Bronchial epithelial cell (primary cell): ENCODE measurements at regions not wholly inside any gene's neighbourhood (a gene's known extent, or its start where the extent isn't known, plus 50 kb on each side); places are given as distances from the start of the nearest gene placed in this dataset.

Source experiments
- DNase-seq: peaks from one replicate; pipeline ENCODE4 v3.0.0-alpha.2; 2010; ENCODE audit warnings: low read depth
- FAIRE-seq: peaks from 2 replicates; lab custom pipeline; 2011; peaks lifted over from hg19 to GRCh38; lab: Jason Lieb, UNC
- H3K27me3 ChIP-seq: 2 replicates; pipeline ENCODE4 v1.5.1; 2011; ENCODE audit warnings: low read length; ENCODE audit not compliant: control insufficient read depth, insufficient read depth
- H3K36me3 ChIP-seq: 2 replicates; pipeline ENCODE4 v1.5.1; 2011; ENCODE audit warnings: low read length; ENCODE audit not compliant: control insufficient read depth, insufficient read depth
- H3K4me3 ChIP-seq: 2 replicates; pipeline ENCODE4 v1.5.1; 2011; ENCODE audit warnings: mild to moderate bottlenecking, low read depth, low read length, control low read depth
- CTCF ChIP-seq: IDR thresholded peaks from 2 replicates; pipeline ENCODE4 v1.5.1; 2011; ENCODE audit warnings: mild to moderate bottlenecking, moderate library complexity, low read length, control low read depth, inconsistent platforms; ENCODE audit not compliant: insufficient read depth, severe bottlenecking

GRCh38 chr20:10747019-10747418, 73.2 kb upstream of the JAG1 start:
- FAIRE-seq (peak; percentile 43), DNase-seq (peak; percentile 50)
- no peak overlapping the region for H3K4me3 ChIP-seq

GRCh38 chr20:10749084-10749483, 75.3 kb upstream of the JAG1 start:
- H3K4me3 ChIP-seq = no peak overlapping the region
- TF ChIP-seq CTCF = no peak
- DNase-seq (no peak), FAIRE-seq (no peak)
- H3K36me3 ChIP-seq = no peaks in the 10 kb centered on the region
- no peaks in the 10 kb centered on the region for H3K27me3 ChIP-seq

More at GRCh38 chr20:10747019-10747418, 73.2 kb upstream of the JAG1 start:
- H3K27me3 ChIP-seq = no peaks in the 10 kb centered on the region
- no peaks in the 10 kb centered on the region for H3K36me3 ChIP-seq
- no peak for TF ChIP-seq CTCF

GRCh38 chr20:10752206-10752605, 78.4 kb upstream of the JAG1 start:
- Histone ChIP-seq H3K36me3 (no peaks in the 10 kb centered on the region), H3K27me3 (no peaks in the 10 kb centered on the region), H3K4me3 (no peak overlapping the region)
- no peak for TF ChIP-seq CTCF
- FAIRE-seq (no peak), DNase-seq (no peak)

GRCh38 chr20:10754824-10755223, 81.0 kb upstream of the JAG1 start:
- Histone ChIP-seq H3K36me3 (no peaks in the 10 kb centered on the region), H3K4me3 (no peak overlapping the region), H3K27me3 (no peaks in the 10 kb centered on the region)
- FAIRE-seq (no peak), DNase-seq (no peak)
- no peak for TF ChIP-seq CTCF

- H3K4me3 ChIP-seq = no peak overlapping the region
- H3K36me3 ChIP-seq = no peaks in the 10 kb centered on the region
- DNase-seq (peak; percentile 96), FAIRE-seq (peak; percentile 98)
- no peaks in the 10 kb centered on the region for H3K27me3 ChIP-seq
- no peak for TF ChIP-seq CTCF
Observed at GRCh38 chr20:10758446-10758845, 84.6 kb upstream of the JAG1 start.

GRCh38 chr20:10761232-10761631, 87.4 kb upstream of the JAG1 start:
- Histone ChIP-seq H3K27me3 (no peaks in the 10 kb centered on the region), H3K4me3 (no peak overlapping the region), H3K36me3 (no peaks in the 10 kb centered on the region)
- DNase-seq = peak; percentile 99
- TF ChIP-seq CTCF = no peak
- FAIRE-seq = peak; percentile 96
